HCT116 (cell line): ENCODE measurements at regions not wholly inside any gene's neighbourhood (a gene's known extent, or its start where the extent isn't known, plus 50 kb on each side); places are given as distances from the start of the nearest gene placed in this dataset.

Source experiments
- POLR2AphosphoS5 ChIP-seq: IDR thresholded peaks from 2 replicates; pipeline ENCODE4 v1.6.1; 2011; ENCODE audit warnings: mild to moderate bottlenecking, low read depth, low read length, moderate library complexity
- TF ChIP-seq, protein P1 (sequence below), 3 experiments: fragments of 200-600 bp in 1 of 3; sonication (generic) in 1 of 3; IDR thresholded peaks in 2 of 3; conservative IDR thresholded peaks in 1 of 3; 2 replicates each; pipeline ENCODE4 v1.5.1; 2012 to 2017; ENCODE audit warnings: low read depth in 2 of 3, low read length in 2 of 3, antibody characterized with exemption in 1 of 3, borderline replicate concordance in 1 of 3, control low read depth in 1 of 3, mild to moderate bottlenecking in 1 of 3, mixed read lengths in 1 of 3, mixed run types in 1 of 3, moderate library complexity in 1 of 3; ENCODE audit not compliant: insufficient read depth in 1 of 3

GRCh38 chr20:48409055-48409615 lies 418.7 kb downstream of the PREX1 start:
- no peak for TF ChIP-seq POLR2AphosphoS5
- TF ChIP-seq, protein P1, sequence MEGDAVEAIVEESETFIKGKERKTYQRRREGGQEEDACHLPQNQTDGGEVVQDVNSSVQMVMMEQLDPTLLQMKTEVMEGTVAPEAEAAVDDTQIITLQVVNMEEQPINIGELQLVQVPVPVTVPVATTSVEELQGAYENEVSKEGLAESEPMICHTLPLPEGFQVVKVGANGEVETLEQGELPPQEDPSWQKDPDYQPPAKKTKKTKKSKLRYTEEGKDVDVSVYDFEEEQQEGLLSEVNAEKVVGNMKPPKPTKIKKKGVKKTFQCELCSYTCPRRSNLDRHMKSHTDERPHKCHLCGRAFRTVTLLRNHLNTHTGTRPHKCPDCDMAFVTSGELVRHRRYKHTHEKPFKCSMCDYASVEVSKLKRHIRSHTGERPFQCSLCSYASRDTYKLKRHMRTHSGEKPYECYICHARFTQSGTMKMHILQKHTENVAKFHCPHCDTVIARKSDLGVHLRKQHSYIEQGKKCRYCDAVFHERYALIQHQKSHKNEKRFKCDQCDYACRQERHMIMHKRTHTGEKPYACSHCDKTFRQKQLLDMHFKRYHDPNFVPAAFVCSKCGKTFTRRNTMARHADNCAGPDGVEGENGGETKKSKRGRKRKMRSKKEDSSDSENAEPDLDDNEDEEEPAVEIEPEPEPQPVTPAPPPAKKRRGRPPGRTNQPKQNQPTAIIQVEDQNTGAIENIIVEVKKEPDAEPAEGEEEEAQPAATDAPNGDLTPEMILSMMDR (IDR thresholded peaks at IDR 0.05 in 2 of 3, conservative IDR thresholded peaks at IDR 0.05 in 1 of 3; ENCODE audit: borderline replicate concordance in 1 of 3, insufficient read depth in 1 of 3, low read depth in 2 of 3, low read length in 2 of 3), result no peak
